ENCODE measurements at regions not wholly inside any gene's neighbourhood (a gene's known extent, or its start where the extent isn't known, plus 50 kb on each side); places are given as distances from the start of the nearest gene placed in this dataset.
"Not testable (repeated sequence)": the region's sequence is repeated elsewhere in the genome, so short reads cannot be mapped to it uniquely, and the experiment has no call there.

GRCh38 chr14:88064841-88065240, 59.9 kb downstream of the GPR65 start:
- DNase-seq (ENCODE audit: low read depth): no peak

- DNase-seq (ENCODE audit: low read depth): no peak
Observed at GRCh38 chr14:88069677-88070076, 64.7 kb downstream of the GPR65 start.

- DNase-seq (ENCODE audit: low read depth): no peak
Observed at GRCh38 chr14:88075269-88075981, 70.5 kb downstream of the GPR65 start.

- no peak for DNase-seq (ENCODE audit: low read depth)
Observed at GRCh38 chr14:88078525-88078924, 73.6 kb downstream of the GPR65 start.

- no peak for DNase-seq (ENCODE audit: low read depth)
Observed at GRCh38 chr14:88079624-88080023, 74.7 kb downstream of the GPR65 start.

GRCh38 chr14:88085736-88086135, 80.8 kb downstream of the GPR65 start:
- DNase-seq (ENCODE audit: low read depth): no peak

- DNase-seq (ENCODE audit: low read depth): no peak
Observed at GRCh38 chr14:88089445-88089844, 84.5 kb downstream of the GPR65 start.

- no peak for DNase-seq (ENCODE audit: low read depth)
Observed at GRCh38 chr14:88092529-88092928, 87.6 kb downstream of the GPR65 start.

- DNase-seq (ENCODE audit: low read depth): no peak
Observed at GRCh38 chr14:88095791-88096190, 90.9 kb downstream of the GPR65 start.

- DNase-seq (ENCODE audit: low read depth): no peak
Observed at GRCh38 chr14:88098163-88098562, 93.2 kb downstream of the GPR65 start.

GRCh38 chr14:88104710-88105109, 99.8 kb downstream of the GPR65 start:
- no peak for DNase-seq (ENCODE audit: low read depth)

GRCh38 chr14:88106377-88106776, 101.4 kb downstream of the GPR65 start:
- no peak for DNase-seq (ENCODE audit: low read depth)

GRCh38 chr14:88127669-88128068, 122.7 kb downstream of the GPR65 start:
- not testable (repeated sequence) for DNase-seq (ENCODE audit: low read depth)

- no peak for DNase-seq (ENCODE audit: low read depth)
Observed at GRCh38 chr14:88128816-88129215, 123.9 kb downstream of the GPR65 start.

- DNase-seq (ENCODE audit: low read depth): peak; percentile 84
Observed at GRCh38 chr14:88129306-88130056, 124.5 kb downstream of the GPR65 start.

GRCh38 chr14:88130057-88130432, 125.1 kb downstream of the GPR65 start:
- no peak for DNase-seq (ENCODE audit: low read depth)
